ENCODE measurements at regions not wholly inside any gene's neighbourhood (a gene's known extent, or its start where the extent isn't known, plus 50 kb on each side); places are given as distances from the start of the nearest gene placed in this dataset.

DNA sequence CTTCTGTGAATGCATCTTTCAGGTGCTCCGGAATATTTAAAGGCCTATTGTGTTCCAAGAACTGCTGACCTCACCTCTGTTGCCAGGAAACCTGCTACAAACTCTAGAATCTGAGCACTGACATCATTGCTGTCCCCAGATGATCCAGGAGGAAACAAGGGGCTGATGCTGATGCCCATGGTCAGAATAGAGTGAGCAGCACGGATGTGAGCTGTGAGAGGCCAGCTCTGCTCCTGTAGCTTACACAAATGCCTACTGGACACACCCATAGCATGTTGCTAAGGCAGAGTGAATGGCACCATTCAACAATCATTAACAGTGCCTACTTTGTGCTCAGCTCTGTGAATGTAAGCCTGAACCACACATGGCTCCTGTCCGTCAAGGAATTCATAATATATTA is 276.7 kb upstream of the API5 start:
- TF ChIP-seq, protein P1, sequence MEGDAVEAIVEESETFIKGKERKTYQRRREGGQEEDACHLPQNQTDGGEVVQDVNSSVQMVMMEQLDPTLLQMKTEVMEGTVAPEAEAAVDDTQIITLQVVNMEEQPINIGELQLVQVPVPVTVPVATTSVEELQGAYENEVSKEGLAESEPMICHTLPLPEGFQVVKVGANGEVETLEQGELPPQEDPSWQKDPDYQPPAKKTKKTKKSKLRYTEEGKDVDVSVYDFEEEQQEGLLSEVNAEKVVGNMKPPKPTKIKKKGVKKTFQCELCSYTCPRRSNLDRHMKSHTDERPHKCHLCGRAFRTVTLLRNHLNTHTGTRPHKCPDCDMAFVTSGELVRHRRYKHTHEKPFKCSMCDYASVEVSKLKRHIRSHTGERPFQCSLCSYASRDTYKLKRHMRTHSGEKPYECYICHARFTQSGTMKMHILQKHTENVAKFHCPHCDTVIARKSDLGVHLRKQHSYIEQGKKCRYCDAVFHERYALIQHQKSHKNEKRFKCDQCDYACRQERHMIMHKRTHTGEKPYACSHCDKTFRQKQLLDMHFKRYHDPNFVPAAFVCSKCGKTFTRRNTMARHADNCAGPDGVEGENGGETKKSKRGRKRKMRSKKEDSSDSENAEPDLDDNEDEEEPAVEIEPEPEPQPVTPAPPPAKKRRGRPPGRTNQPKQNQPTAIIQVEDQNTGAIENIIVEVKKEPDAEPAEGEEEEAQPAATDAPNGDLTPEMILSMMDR (IDR thresholded peaks at IDR 0.05), result no peak
- TF ChIP-seq POLR2A (IDR thresholded peaks at IDR 0.05), result no peak
